GM23338 (cell line): ENCODE measurements at regions not wholly inside any gene's neighbourhood (a gene's known extent, or its start where the extent isn't known, plus 50 kb on each side); places are given as distances from the start of the nearest gene placed in this dataset.

ENCODE experiments used
- ATAC-seq: fragments of 200-7000 bp; cut with Tn5 transposase; 3 replicates; pipeline ENCODE4 v1.9.1; 2020
- DNase-seq: peaks from one replicate; pipeline ENCODE4 v3.0.0-alpha.2; 2015; ENCODE audit warnings: low spot score
- H2AFZ ChIP-seq: fragments of 200-600 bp; sonication (generic); 2 replicates; pipeline ENCODE4 v1.8.0; 2016; ENCODE audit warnings: antibody characterized with exemption, mild to moderate bottlenecking, moderate library complexity
- H3F3A ChIP-seq: fragments of 200-600 bp; sonication (generic); replicated peaks from 2 replicates; pipeline ENCODE4 v1.8.0; 2017; ENCODE audit warnings: antibody characterized with exemption, mixed run types, low read depth
- H3K27ac ChIP-seq: fragments of 200-600 bp; sonication (generic); 2 replicates; pipeline ENCODE4 v1.6.1; 2016; ENCODE audit warnings: low read depth
- H3K27me3 ChIP-seq: fragments of 200-600 bp; sonication (generic); 2 replicates; pipeline ENCODE4 v1.8.0; 2016; ENCODE audit warnings: mild to moderate bottlenecking, mixed run types, moderate library complexity; ENCODE audit not compliant: insufficient read depth
- H3K36me3 ChIP-seq: fragments of 200-600 bp; sonication (generic); 2 replicates; pipeline ENCODE4 v1.8.0; 2016; ENCODE audit warnings: mild to moderate bottlenecking; ENCODE audit not compliant: insufficient read depth
- H3K4me1 ChIP-seq: fragments of 200-600 bp; sonication (generic); 2 replicates; pipeline ENCODE4 v1.8.0; 2016; ENCODE audit warnings: mild to moderate bottlenecking, moderate library complexity; ENCODE audit not compliant: insufficient read depth
- H3K4me2 ChIP-seq: fragments of 200-600 bp; sonication (generic); 2 replicates; pipeline ENCODE4 v1.7.1; 2017; ENCODE audit warnings: mixed run types
- H3K4me3 ChIP-seq: fragments of 200-600 bp; sonication (generic); 2 replicates; pipeline ENCODE4 v1.6.1; 2016; ENCODE audit warnings: mixed run types
- H3K79me2 ChIP-seq: fragments of 200-600 bp; sonication (generic); replicated peaks from 2 replicates; pipeline ENCODE4 v1.8.0; 2017; ENCODE audit warnings: mild to moderate bottlenecking; ENCODE audit not compliant: insufficient read depth
- H3K9me2 ChIP-seq: fragments of 200-600 bp; sonication (generic); 2 replicates; pipeline ENCODE4 v1.8.0; 2017; ENCODE audit not compliant: insufficient read depth
- H4K20me1 ChIP-seq: fragments of 200-600 bp; sonication (generic); replicated peaks from 2 replicates; pipeline ENCODE4 v1.8.0; 2017; ENCODE audit warnings: mild to moderate bottlenecking; ENCODE audit not compliant: insufficient read depth
- H3K27ac Mint-ChIP-seq: 2 replicates; pipeline ENCODE4 v1.8.0; 2020; ENCODE audit warnings: inconsistent platforms, mild to moderate bottlenecking, moderate library complexity, mixed read lengths
- H3K27me3 Mint-ChIP-seq: 3 replicates; pipeline ENCODE4 v1.8.0; 2022; ENCODE audit warnings: low read depth, mild to moderate bottlenecking, moderate library complexity, mixed read lengths, inconsistent platforms; ENCODE audit not compliant: insufficient read depth, poor library complexity
- H3K36me3 Mint-ChIP-seq: 3 replicates; pipeline ENCODE4 v1.8.0; 2021; ENCODE audit warnings: low read depth, mild to moderate bottlenecking, inconsistent platforms, moderate library complexity, mixed read lengths
- H3K4me1 Mint-ChIP-seq: 3 replicates; pipeline ENCODE4 v1.8.0; 2020; ENCODE audit warnings: mild to moderate bottlenecking, inconsistent platforms, mixed read lengths
- H3K4me3 Mint-ChIP-seq: 3 replicates; pipeline ENCODE4 v1.8.0; 2021; ENCODE audit warnings: moderate library complexity, mild to moderate bottlenecking, inconsistent platforms, mixed read lengths
- H3K9me3 Mint-ChIP-seq: 3 replicates; pipeline ENCODE4 v1.8.0; 2020; ENCODE audit warnings: moderate library complexity, mild to moderate bottlenecking, inconsistent platforms, mixed read lengths
- ETS1 ChIP-seq: IDR thresholded peaks from 2 replicates; pipeline ENCODE4 v1.6.1; 2016; ENCODE audit warnings: antibody characterized with exemption
- EZH2phosphoT487 ChIP-seq: fragments of 200-600 bp; sonication (generic); IDR thresholded peaks from one replicate; pipeline ENCODE4 v1.8.1; 2018; ENCODE audit warnings: antibody characterized with exemption; ENCODE audit not compliant: unreplicated experiment
- JUNB ChIP-seq: IDR thresholded peaks from one replicate; pipeline ENCODE4 v1.6.1; 2016; ENCODE audit warnings: antibody characterized with exemption; ENCODE audit not compliant: unreplicated experiment
- POLR2AphosphoS5 ChIP-seq: IDR thresholded peaks from 2 replicates; pipeline ENCODE4 v1.6.1; 2016; ENCODE audit warnings: antibody characterized with exemption, low read depth
- STAT1 ChIP-seq: IDR thresholded peaks from one replicate; pipeline ENCODE4 v1.6.1; 2016; ENCODE audit warnings: antibody characterized with exemption; ENCODE audit not compliant: unreplicated experiment
- ZNF331 ChIP-seq: fragments of 250-450 bp; sonication (Bioruptor Pico); IDR thresholded peaks from 2 replicates; pipeline ENCODE4 v1.5.0; 2020; ENCODE audit warnings: low read depth, mild to moderate bottlenecking, moderate library complexity
- ZNF462 ChIP-seq: fragments of 250-450 bp; sonication (Bioruptor Pico); IDR thresholded peaks from 2 replicates; pipeline ENCODE4 v1.5.0; 2020; ENCODE audit warnings: mild to moderate bottlenecking, moderate library complexity
- TF ChIP-seq, protein P1 (sequence below): IDR thresholded peaks from one replicate; pipeline ENCODE4 v1.6.1; 2018; ENCODE audit warnings: antibody characterized with exemption; ENCODE audit not compliant: unreplicated experiment

- TF ChIP-seq EZH2phosphoT487 (no peak), STAT1 (no peak), ZNF331 (CRISPR knock-in tag) (no peak), ETS1 (no peak)
Measured at GRCh38 chr5:24045046-24045445, 537.6 kb downstream of the PRDM9 start (continued).

GRCh38 chr5:24053737-24054136 is 546.3 kb downstream of the PRDM9 start:
- Histone ChIP-seq H3K79me2 (no peaks in the 10 kb centered on the region), H2AFZ (no peak overlapping the region), H3K9me2 (no peaks in the 10 kb centered on the region; the same call in 1 of the 2 replicates), H3K4me1 (no peaks in the 10 kb centered on the region), H3K4me2 (no peak overlapping the region), H3K36me3 (no peaks in the 10 kb centered on the region), H4K20me1 (no peaks in the 10 kb centered on the region), H3F3A (no peaks in the 10 kb centered on the region), H3K4me3 (no peak overlapping the region), H3K27me3 (no peaks in the 10 kb centered on the region), H3K27ac (no peak overlapping the region)
- H3K4me1 Mint-ChIP-seq: no peaks in the 10 kb centered on the region
- no peak for ATAC-seq
- TF ChIP-seq, protein P1, sequence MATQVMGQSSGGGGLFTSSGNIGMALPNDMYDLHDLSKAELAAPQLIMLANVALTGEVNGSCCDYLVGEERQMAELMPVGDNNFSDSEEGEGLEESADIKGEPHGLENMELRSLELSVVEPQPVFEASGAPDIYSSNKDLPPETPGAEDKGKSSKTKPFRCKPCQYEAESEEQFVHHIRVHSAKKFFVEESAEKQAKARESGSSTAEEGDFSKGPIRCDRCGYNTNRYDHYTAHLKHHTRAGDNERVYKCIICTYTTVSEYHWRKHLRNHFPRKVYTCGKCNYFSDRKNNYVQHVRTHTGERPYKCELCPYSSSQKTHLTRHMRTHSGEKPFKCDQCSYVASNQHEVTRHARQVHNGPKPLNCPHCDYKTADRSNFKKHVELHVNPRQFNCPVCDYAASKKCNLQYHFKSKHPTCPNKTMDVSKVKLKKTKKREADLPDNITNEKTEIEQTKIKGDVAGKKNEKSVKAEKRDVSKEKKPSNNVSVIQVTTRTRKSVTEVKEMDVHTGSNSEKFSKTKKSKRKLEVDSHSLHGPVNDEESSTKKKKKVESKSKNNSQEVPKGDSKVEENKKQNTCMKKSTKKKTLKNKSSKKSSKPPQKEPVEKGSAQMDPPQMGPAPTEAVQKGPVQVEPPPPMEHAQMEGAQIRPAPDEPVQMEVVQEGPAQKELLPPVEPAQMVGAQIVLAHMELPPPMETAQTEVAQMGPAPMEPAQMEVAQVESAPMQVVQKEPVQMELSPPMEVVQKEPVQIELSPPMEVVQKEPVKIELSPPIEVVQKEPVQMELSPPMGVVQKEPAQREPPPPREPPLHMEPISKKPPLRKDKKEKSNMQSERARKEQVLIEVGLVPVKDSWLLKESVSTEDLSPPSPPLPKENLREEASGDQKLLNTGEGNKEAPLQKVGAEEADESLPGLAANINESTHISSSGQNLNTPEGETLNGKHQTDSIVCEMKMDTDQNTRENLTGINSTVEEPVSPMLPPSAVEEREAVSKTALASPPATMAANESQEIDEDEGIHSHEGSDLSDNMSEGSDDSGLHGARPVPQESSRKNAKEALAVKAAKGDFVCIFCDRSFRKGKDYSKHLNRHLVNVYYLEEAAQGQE: no peak
- no peak overlapping the region for H3K27ac Mint-ChIP-seq
- H3K36me3 Mint-ChIP-seq: no peaks in the 10 kb centered on the region
- no peak for DNase-seq
- no peaks in the 10 kb centered on the region; the same call in 2 of the 3 replicates for H3K9me3 Mint-ChIP-seq
- no peak overlapping the region for H3K4me3 Mint-ChIP-seq
- peaks cover 1% of the 10 kb centered on the region for H3K27me3 Mint-ChIP-seq

- Histone ChIP-seq H3K4me2 (no peak overlapping the region), H3K36me3 (no peaks in the 10 kb centered on the region), H3F3A (no peaks in the 10 kb centered on the region), H3K27ac (no peak overlapping the region), H4K20me1 (no peaks in the 10 kb centered on the region), H3K27me3 (no peaks in the 10 kb centered on the region), H3K79me2 (no peaks in the 10 kb centered on the region), H3K4me1 (no peaks in the 10 kb centered on the region), H2AFZ (no peak overlapping the region), H3K4me3 (no peak overlapping the region), H3K9me2 (no peaks in the 10 kb centered on the region; the same call in 1 of the 2 replicates)
- Mint-ChIP-seq H3K4me3 (no peak overlapping the region), H3K27me3 (no peaks in the 10 kb centered on the region), H3K4me1 (no peaks in the 10 kb centered on the region), H3K36me3 (no peaks in the 10 kb centered on the region), H3K9me3 (no peaks in the 10 kb centered on the region), H3K27ac (no peak overlapping the region)
- DNase-seq (no peak), ATAC-seq (no peak)
- TF ChIP-seq ZNF462: no peak
- no peak for TF ChIP-seq JUNB
- no peak for TF ChIP-seq EZH2phosphoT487
- TF ChIP-seq ZNF331 (CRISPR knock-in tag): no peak
- TF ChIP-seq POLR2AphosphoS5: no peak
Measured at GRCh38 chr5:24059006-24059405, 551.6 kb downstream of the PRDM9 start.
